Neural progenitor cell (in vitro differentiated cells): ENCODE measurements at regions not wholly inside any gene's neighbourhood (a gene's known extent, or its start where the extent isn't known, plus 50 kb on each side); places are given as distances from the start of the nearest gene placed in this dataset.

Source experiments
- DNase-seq: peaks from one replicate; pipeline ENCODE4 v3.0.0-alpha.2; 2016; ENCODE audit warnings: low spot score
- H2AFZ ChIP-seq: fragments of 200-600 bp; sonication (generic); replicated peaks from 2 replicates; pipeline ENCODE4 v1.6.1; 2016; ENCODE audit warnings: antibody characterized with exemption
- H3F3A ChIP-seq: fragments of 200-600 bp; sonication (generic); 2 replicates; pipeline ENCODE4 v1.6.1; 2016; ENCODE audit warnings: antibody characterized with exemption, low read depth
- H3K27ac ChIP-seq: fragments of 200-600 bp; sonication (generic); 2 replicates; pipeline ENCODE4 v1.5.1; 2016; ENCODE audit warnings: mild to moderate bottlenecking
- H3K27me3 ChIP-seq: fragments of 200-600 bp; sonication (generic); 2 replicates; pipeline ENCODE4 v1.6.1; 2016; ENCODE audit warnings: mild to moderate bottlenecking, moderate library complexity
- H3K36me3 ChIP-seq: fragments of 200-600 bp; sonication (generic); 2 replicates; pipeline ENCODE4 v1.5.1; 2016
- H3K4me1 ChIP-seq: fragments of 200-600 bp; sonication (generic); 2 replicates; pipeline ENCODE4 v1.6.1; 2016; ENCODE audit warnings: mixed run types
- H3K4me2 ChIP-seq: fragments of 200-600 bp; sonication (generic); 2 replicates; pipeline ENCODE4 v1.6.1; 2016
- H3K4me3 ChIP-seq: fragments of 200-600 bp; sonication (generic); 2 replicates; pipeline ENCODE4 v1.5.1; 2016
- H3K79me2 ChIP-seq: fragments of 200-600 bp; sonication (generic); 2 replicates; pipeline ENCODE4 v1.6.1; 2016; ENCODE audit warnings: low read depth
- H3K9ac ChIP-seq: fragments of 200-600 bp; sonication (generic); 2 replicates; pipeline ENCODE4 v1.6.1; 2016
- H3K9me3 ChIP-seq: fragments of 200-600 bp; sonication (generic); 2 replicates; pipeline ENCODE4 v1.5.1; 2016; ENCODE audit warnings: low read depth
- H4K20me1 ChIP-seq: fragments of 200-600 bp; sonication (generic); 2 replicates; pipeline ENCODE4 v1.6.1; 2016; ENCODE audit warnings: low read depth
- H3K27ac Mint-ChIP-seq: 3 replicates; pipeline ENCODE4 v1.8.0; 2021; ENCODE audit warnings: mixed read lengths
- H3K27me3 Mint-ChIP-seq: 2 replicates; pipeline ENCODE4 v1.8.0; 2022; ENCODE audit warnings: low read depth, mild to moderate bottlenecking, inconsistent platforms, moderate library complexity, mixed read lengths; ENCODE audit not compliant: insufficient read depth
- H3K36me3 Mint-ChIP-seq: 3 replicates; pipeline ENCODE4 v1.8.0; 2021; ENCODE audit warnings: mixed read lengths
- H3K4me1 Mint-ChIP-seq: 3 replicates; pipeline ENCODE4 v1.8.0; 2021; ENCODE audit warnings: mixed read lengths
- H3K4me3 Mint-ChIP-seq: 3 replicates; pipeline ENCODE4 v1.8.0; 2021; ENCODE audit warnings: mild to moderate bottlenecking, moderate library complexity, mixed read lengths
- H3K9me3 Mint-ChIP-seq: 3 replicates; pipeline ENCODE4 v1.8.0; 2020; ENCODE audit warnings: mixed read lengths
- EZH2 ChIP-seq: fragments of 200-600 bp; sonication (generic); IDR thresholded peaks from 2 replicates; pipeline ENCODE4 v1.6.1; 2017; ENCODE audit warnings: antibody characterized with exemption, mild to moderate bottlenecking, moderate library complexity
- EZH2phosphoT487 ChIP-seq: fragments of 200-600 bp; sonication (generic); IDR thresholded peaks from 2 replicates; pipeline ENCODE4 v1.6.1; 2017; ENCODE audit warnings: antibody characterized with exemption
- TF ChIP-seq, protein P1 (sequence below): fragments of 200-600 bp; sonication (generic); IDR thresholded peaks from 2 replicates; pipeline ENCODE4 v1.5.1; 2017; ENCODE audit warnings: antibody characterized with exemption, mild to moderate bottlenecking

DNA sequence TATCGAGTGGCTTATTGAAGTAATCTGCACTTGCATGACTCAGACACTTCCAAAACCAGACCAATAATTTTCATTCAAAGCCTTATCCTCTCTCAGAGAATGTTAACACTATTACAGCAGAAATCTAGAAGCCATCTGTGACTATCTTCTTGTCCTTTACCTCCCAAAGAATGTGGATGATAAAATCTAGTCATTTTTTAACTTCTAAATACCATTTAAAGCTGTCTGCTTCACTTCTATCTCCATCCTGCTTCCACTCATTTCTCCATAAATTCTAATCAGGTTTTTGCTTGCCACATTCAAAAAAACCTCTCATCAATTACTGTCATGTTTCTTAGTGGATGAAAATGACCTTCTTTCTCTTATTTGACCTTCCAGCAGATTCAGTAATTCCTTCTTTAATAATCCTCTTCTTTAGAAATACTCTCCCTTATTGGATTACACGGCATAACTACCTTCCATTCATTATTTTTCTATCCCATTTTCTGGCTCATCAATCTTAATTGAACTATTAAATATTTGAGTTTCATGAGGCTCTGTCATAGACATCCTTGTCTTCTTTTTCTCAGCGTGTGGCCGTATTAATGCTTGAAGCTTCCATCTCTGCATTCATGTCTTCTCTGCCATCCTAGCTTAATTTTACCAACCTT, 1999.4 kb downstream of the MRPL39 start:
- Mint-ChIP-seq H3K4me3 (no peak overlapping the region), H3K4me1 (no peaks in the 10 kb centered on the region), H3K36me3 (no peaks in the 10 kb centered on the region), H3K27ac (no peak overlapping the region), H3K27me3 (peaks cover 3% of the 10 kb centered on the region), H3K9me3 (peaks cover 4% of the 10 kb centered on the region)
- Histone ChIP-seq H3K9ac (no peak overlapping the region), H3K4me2 (no peak overlapping the region), H3K27ac (no peak overlapping the region), H3K27me3 (no peaks in the 10 kb centered on the region), H3K9me3 (peaks cover 18% of the 10 kb centered on the region), H3K4me1 (no peaks in the 10 kb centered on the region), H3K79me2 (no peaks in the 10 kb centered on the region), H3K36me3 (no peaks in the 10 kb centered on the region), H3F3A (no peaks in the 10 kb centered on the region), H3K4me3 (no peak overlapping the region), H2AFZ (no peak overlapping the region), H4K20me1 (no peaks in the 10 kb centered on the region)
- DNase-seq = no peak
- TF ChIP-seq EZH2 (no peak), EZH2phosphoT487 (no peak)
- TF ChIP-seq, protein P1, sequence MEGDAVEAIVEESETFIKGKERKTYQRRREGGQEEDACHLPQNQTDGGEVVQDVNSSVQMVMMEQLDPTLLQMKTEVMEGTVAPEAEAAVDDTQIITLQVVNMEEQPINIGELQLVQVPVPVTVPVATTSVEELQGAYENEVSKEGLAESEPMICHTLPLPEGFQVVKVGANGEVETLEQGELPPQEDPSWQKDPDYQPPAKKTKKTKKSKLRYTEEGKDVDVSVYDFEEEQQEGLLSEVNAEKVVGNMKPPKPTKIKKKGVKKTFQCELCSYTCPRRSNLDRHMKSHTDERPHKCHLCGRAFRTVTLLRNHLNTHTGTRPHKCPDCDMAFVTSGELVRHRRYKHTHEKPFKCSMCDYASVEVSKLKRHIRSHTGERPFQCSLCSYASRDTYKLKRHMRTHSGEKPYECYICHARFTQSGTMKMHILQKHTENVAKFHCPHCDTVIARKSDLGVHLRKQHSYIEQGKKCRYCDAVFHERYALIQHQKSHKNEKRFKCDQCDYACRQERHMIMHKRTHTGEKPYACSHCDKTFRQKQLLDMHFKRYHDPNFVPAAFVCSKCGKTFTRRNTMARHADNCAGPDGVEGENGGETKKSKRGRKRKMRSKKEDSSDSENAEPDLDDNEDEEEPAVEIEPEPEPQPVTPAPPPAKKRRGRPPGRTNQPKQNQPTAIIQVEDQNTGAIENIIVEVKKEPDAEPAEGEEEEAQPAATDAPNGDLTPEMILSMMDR = no peak

DNA sequence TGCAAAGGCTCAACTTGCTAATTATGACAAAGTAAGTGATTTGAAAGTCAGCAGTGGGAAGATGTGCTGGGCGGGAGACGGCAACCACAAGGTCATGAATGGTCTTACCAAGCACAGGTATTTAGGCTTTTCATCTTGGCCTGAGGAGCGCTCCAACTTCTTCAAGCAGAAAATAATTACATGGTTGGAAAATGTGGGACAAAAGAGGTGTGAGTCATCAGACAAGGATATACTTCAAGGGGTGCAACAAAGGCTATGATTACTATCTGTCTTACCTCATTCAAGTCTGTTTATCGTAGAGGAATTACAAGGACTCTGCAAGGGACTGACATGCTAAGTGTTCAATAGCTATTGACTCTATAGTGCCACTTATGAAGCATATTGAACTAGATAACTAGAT, 2005.7 kb downstream of the MRPL39 start:
- no peaks in the 10 kb centered on the region for H3K9me3 Mint-ChIP-seq
- peaks cover 28% of the 10 kb centered on the region for H3K9me3 ChIP-seq
- H3K27me3 ChIP-seq = no peaks in the 10 kb centered on the region
- H4K20me1 ChIP-seq = no peaks in the 10 kb centered on the region
- H3K4me3 Mint-ChIP-seq = no peak overlapping the region
- no peak overlapping the region for H3K27ac Mint-ChIP-seq
- no peaks in the 10 kb centered on the region for H3K27me3 Mint-ChIP-seq
- H3K4me3 ChIP-seq = no peak overlapping the region
- H3K36me3 Mint-ChIP-seq = no peaks in the 10 kb centered on the region
- H2AFZ ChIP-seq = no peak overlapping the region
- no peak for DNase-seq
- H3K27ac ChIP-seq = no peak overlapping the region
- TF ChIP-seq, protein P1 = no peak
- H3K36me3 ChIP-seq = no peaks in the 10 kb centered on the region
- no peaks in the 10 kb centered on the region for H3K4me1 Mint-ChIP-seq
- H3K4me1 ChIP-seq = no peaks in the 10 kb centered on the region
- no peaks in the 10 kb centered on the region for H3F3A ChIP-seq
- H3K79me2 ChIP-seq = no peaks in the 10 kb centered on the region
- H3K4me2 ChIP-seq = no peak overlapping the region
- no peak overlapping the region for H3K9ac ChIP-seq

DNA sequence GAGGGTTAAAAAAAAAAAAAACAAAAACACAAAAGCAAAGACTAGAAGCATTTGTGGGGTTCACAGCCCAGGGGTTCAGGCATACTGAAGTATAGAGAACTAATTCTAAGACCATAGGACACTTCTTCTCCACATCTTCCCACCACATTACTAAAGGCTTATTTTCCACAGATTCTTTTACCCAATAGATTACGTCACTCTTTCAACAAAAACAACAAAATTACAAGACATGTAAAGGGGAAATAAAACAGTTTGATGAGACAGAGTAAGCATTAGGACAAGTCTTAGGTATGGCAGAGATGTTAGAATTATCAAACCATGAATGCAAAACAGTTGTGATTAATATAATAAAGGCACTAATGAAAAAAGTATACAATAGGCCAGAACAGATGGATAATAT, 2013.7 kb downstream of the MRPL39 start:
- H3K4me1 ChIP-seq = no peaks in the 10 kb centered on the region
- no peak overlapping the region for H3K4me3 Mint-ChIP-seq
- H3K27ac Mint-ChIP-seq = no peak overlapping the region
- no peak for DNase-seq
- H2AFZ ChIP-seq = no peak overlapping the region
- no peaks in the 10 kb centered on the region for H3K36me3 ChIP-seq
- H3K4me2 ChIP-seq = no peak overlapping the region
- H3K36me3 Mint-ChIP-seq = no peaks in the 10 kb centered on the region
- no peak overlapping the region for H3K27ac ChIP-seq
- no peaks in the 10 kb centered on the region for H3K27me3 ChIP-seq
- no peaks in the 10 kb centered on the region for H4K20me1 ChIP-seq
- TF ChIP-seq, protein P1 = no peak
- TF ChIP-seq EZH2phosphoT487 = no peak
- no peak for TF ChIP-seq EZH2
- no peak overlapping the region for H3K9ac ChIP-seq
- no peaks in the 10 kb centered on the region for H3K79me2 ChIP-seq
- no peaks in the 10 kb centered on the region for H3F3A ChIP-seq
- peaks cover 5% of the 10 kb centered on the region for H3K9me3 ChIP-seq
- H3K4me1 Mint-ChIP-seq = no peaks in the 10 kb centered on the region
- H3K4me3 ChIP-seq = no peak overlapping the region
- H3K27me3 Mint-ChIP-seq = peaks cover 2% of the 10 kb centered on the region
- H3K9me3 Mint-ChIP-seq = no peaks in the 10 kb centered on the region
